Hepatocyte (in vitro differentiated cells): ENCODE measurements at regions not wholly inside any gene's neighbourhood (a gene's known extent, or its start where the extent isn't known, plus 50 kb on each side); places are given as distances from the start of the nearest gene placed in this dataset.

Source experiments
- EZH2 ChIP-seq: fragments of 200-600 bp; sonication (generic); IDR thresholded peaks from 2 replicates; pipeline ENCODE4 v1.6.1; 2016; ENCODE audit warnings: antibody characterized with exemption, mild to moderate bottlenecking, borderline replicate concordance
- EZH2phosphoT487 ChIP-seq: fragments of 200-600 bp; sonication (generic); IDR thresholded peaks from one replicate; pipeline ENCODE4 v1.6.1; 2018; ENCODE audit warnings: antibody characterized with exemption, mild to moderate bottlenecking, low read depth, moderate library complexity; ENCODE audit not compliant: unreplicated experiment, severe bottlenecking
- TF ChIP-seq, protein P1 (sequence below): fragments of 200-600 bp; sonication (generic); IDR thresholded peaks from 2 replicates; pipeline ENCODE4 v1.5.1; 2016; ENCODE audit warnings: antibody characterized with exemption, mild to moderate bottlenecking; ENCODE audit not compliant: poor library complexity

- TF ChIP-seq, protein P1, sequence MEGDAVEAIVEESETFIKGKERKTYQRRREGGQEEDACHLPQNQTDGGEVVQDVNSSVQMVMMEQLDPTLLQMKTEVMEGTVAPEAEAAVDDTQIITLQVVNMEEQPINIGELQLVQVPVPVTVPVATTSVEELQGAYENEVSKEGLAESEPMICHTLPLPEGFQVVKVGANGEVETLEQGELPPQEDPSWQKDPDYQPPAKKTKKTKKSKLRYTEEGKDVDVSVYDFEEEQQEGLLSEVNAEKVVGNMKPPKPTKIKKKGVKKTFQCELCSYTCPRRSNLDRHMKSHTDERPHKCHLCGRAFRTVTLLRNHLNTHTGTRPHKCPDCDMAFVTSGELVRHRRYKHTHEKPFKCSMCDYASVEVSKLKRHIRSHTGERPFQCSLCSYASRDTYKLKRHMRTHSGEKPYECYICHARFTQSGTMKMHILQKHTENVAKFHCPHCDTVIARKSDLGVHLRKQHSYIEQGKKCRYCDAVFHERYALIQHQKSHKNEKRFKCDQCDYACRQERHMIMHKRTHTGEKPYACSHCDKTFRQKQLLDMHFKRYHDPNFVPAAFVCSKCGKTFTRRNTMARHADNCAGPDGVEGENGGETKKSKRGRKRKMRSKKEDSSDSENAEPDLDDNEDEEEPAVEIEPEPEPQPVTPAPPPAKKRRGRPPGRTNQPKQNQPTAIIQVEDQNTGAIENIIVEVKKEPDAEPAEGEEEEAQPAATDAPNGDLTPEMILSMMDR, result no peak
- TF ChIP-seq EZH2 (no peak), EZH2phosphoT487 (no peak)
These were observed 634.0 kb upstream of the FSHR start for GRCh38 chr2:49788300-49788699.
